Calu3 (cell line): ENCODE measurements at regions not wholly inside any gene's neighbourhood (a gene's known extent, or its start where the extent isn't known, plus 50 kb on each side); places are given as distances from the start of the nearest gene placed in this dataset.

Experiments used
- BruUV-seq: library from RNA; stranded (reverse); fragments of 400-500 nt; replicated peaks from 2 replicates; lab custom pipeline; 2021; lab: Mats Ljungman, UMichigan
- CTCF ChIA-PET: fragments of 300-600 bp; sonication (Branson Sonifier 250); formaldehyde crosslinking; loops from one replicate; lab custom pipeline; 2022; ENCODE audit warnings: antibody characterized with exemption; lab: Charles Lee
- DNase-seq: peaks from one replicate; pipeline ENCODE4 v3.0.0; 2022
- H3K27ac Mint-ChIP-seq: one replicate; pipeline ENCODE4 v1.8.0; 2022; ENCODE audit warnings: mixed read lengths; ENCODE audit not compliant: unreplicated experiment
- H3K27me3 Mint-ChIP-seq: one replicate; pipeline ENCODE4 v1.8.0; 2022; ENCODE audit warnings: mixed read lengths; ENCODE audit not compliant: unreplicated experiment
- H3K36me3 Mint-ChIP-seq: one replicate; pipeline ENCODE4 v1.8.0; 2022; ENCODE audit warnings: mild to moderate bottlenecking, moderate library complexity, mixed read lengths; ENCODE audit not compliant: insufficient read depth, unreplicated experiment
- H3K4me1 Mint-ChIP-seq: one replicate; pipeline ENCODE4 v1.8.0; 2022; ENCODE audit warnings: mild to moderate bottlenecking, low read depth, mixed read lengths; ENCODE audit not compliant: unreplicated experiment
- H3K4me3 Mint-ChIP-seq: one replicate; pipeline ENCODE4 v1.8.0; 2022; ENCODE audit warnings: mild to moderate bottlenecking, low read depth, moderate library complexity, mixed read lengths; ENCODE audit not compliant: unreplicated experiment
- H3K9me3 Mint-ChIP-seq: one replicate; pipeline ENCODE4 v1.8.0; 2022; ENCODE audit warnings: low read depth, mixed read lengths; ENCODE audit not compliant: unreplicated experiment
- CTCF ChIP-seq: fragments of 200-600 bp; IDR thresholded peaks from one replicate; pipeline ENCODE4 v1.8.0; 2022; ENCODE audit warnings: antibody characterized with exemption; ENCODE audit not compliant: unreplicated experiment
- intact Hi-C: fragments of 100-400 bp; cut with micrococcal nuclease; formaldehyde crosslinking; loops from one replicate; pipeline ENCODE4 v1.10.0; 2022; ENCODE audit not compliant: unreplicated experiment

GRCh38 chr2:12501469-12502158, 215.1 kb upstream of the TRIB2 start:
- TF ChIP-seq CTCF: no peak
- H3K36me3 Mint-ChIP-seq: no peaks in the 10 kb centered on the region
- BruUV-seq: no TSS peak
- H3K9me3 Mint-ChIP-seq: no peaks in the 10 kb centered on the region
- no peaks in the 10 kb centered on the region for H3K27me3 Mint-ChIP-seq
- no peaks in the 10 kb centered on the region for H3K4me1 Mint-ChIP-seq
- intact Hi-C loops: no loop called here
- no peak overlapping the region for H3K27ac Mint-ChIP-seq
- no peak overlapping the region for H3K4me3 Mint-ChIP-seq
- DNase-seq: no peak
- CTCF ChIA-PET: no interaction called here

GRCh38 chr2:12502759-12503158, 214.0 kb upstream of the TRIB2 start:
- intact Hi-C loops: no loop called here
- Mint-ChIP-seq H3K4me3 (no peak overlapping the region), H3K9me3 (no peaks in the 10 kb centered on the region), H3K4me1 (no peaks in the 10 kb centered on the region), H3K27ac (no peak overlapping the region), H3K36me3 (no peaks in the 10 kb centered on the region), H3K27me3 (no peaks in the 10 kb centered on the region)
- BruUV-seq: no TSS peak
- CTCF ChIA-PET: no interaction called here
- no peak for DNase-seq
- TF ChIP-seq CTCF: no peak

GRCh38 chr2:12504443-12504842, 212.3 kb upstream of the TRIB2 start:
- no peak overlapping the region for H3K4me3 Mint-ChIP-seq
- no peak for DNase-seq
- no peak overlapping the region for H3K27ac Mint-ChIP-seq
- CTCF ChIA-PET: no interaction called here
- no peaks in the 10 kb centered on the region for H3K27me3 Mint-ChIP-seq
- intact Hi-C loops: no loop called here
- no peaks in the 10 kb centered on the region for H3K9me3 Mint-ChIP-seq
- BruUV-seq: no TSS peak
- H3K36me3 Mint-ChIP-seq: no peaks in the 10 kb centered on the region
- TF ChIP-seq CTCF: no peak
- H3K4me1 Mint-ChIP-seq: no peaks in the 10 kb centered on the region

GRCh38 chr2:12506846-12507245, 209.9 kb upstream of the TRIB2 start:
- CTCF ChIA-PET: no interaction called here
- no peak for DNase-seq
- H3K27ac Mint-ChIP-seq: no peak overlapping the region
- intact Hi-C loops: no loop called here
- no TSS peak for BruUV-seq
- no peaks in the 10 kb centered on the region for H3K9me3 Mint-ChIP-seq
- H3K27me3 Mint-ChIP-seq: no peaks in the 10 kb centered on the region
- no peaks in the 10 kb centered on the region for H3K36me3 Mint-ChIP-seq
- no peak for TF ChIP-seq CTCF
- no peak overlapping the region for H3K4me3 Mint-ChIP-seq
- H3K4me1 Mint-ChIP-seq: no peaks in the 10 kb centered on the region
